Effector memory CD8-positive, alpha-beta T cell (primary cell): ENCODE measurements at regions not wholly inside any gene's neighbourhood (a gene's known extent, or its start where the extent isn't known, plus 50 kb on each side); places are given as distances from the start of the nearest gene placed in this dataset.

Source experiments
- ATAC-seq: fragments of 150-1000 bp; cut with Tn5 transposase; replicated peaks from 2 replicates; pipeline ENCODE4 v1.10.0; 2021; ENCODE audit warnings: mild to moderate bottlenecking, moderate library complexity
- DNase-seq, 3 experiments: peaks; one replicate each; pipeline ENCODE4 v3.0.0; 2021
- H3K27ac Mint-ChIP-seq, 2 donors: one replicate each; pipeline ENCODE4 v1.8.0; 2022; ENCODE audit warnings: mild to moderate bottlenecking in 2 of 2, mixed read lengths in 2 of 2, moderate library complexity in 2 of 2
- H3K27me3 Mint-ChIP-seq, 2 donors: one replicate each; pipeline ENCODE4 v1.8.0; 2022; ENCODE audit warnings: mixed read lengths in 2 of 2
- H3K36me3 Mint-ChIP-seq: one replicate; pipeline ENCODE4 v1.8.0; 2022; ENCODE audit warnings: mild to moderate bottlenecking, moderate library complexity, mixed read lengths; ENCODE audit not compliant: insufficient read depth
- H3K4me1 Mint-ChIP-seq, 2 donors: one replicate each; pipeline ENCODE4 v1.8.0; 2022; ENCODE audit warnings: low read depth in 2 of 2, mixed read lengths in 2 of 2
- H3K4me3 Mint-ChIP-seq, 2 donors: one replicate each; pipeline ENCODE4 v1.8.0; 2022; ENCODE audit warnings: mild to moderate bottlenecking in 2 of 2, mixed read lengths in 2 of 2, moderate library complexity in 2 of 2
- H3K9me3 Mint-ChIP-seq, 2 donors: one replicate each; pipeline ENCODE4 v1.8.0; 2022; ENCODE audit warnings: mixed read lengths in 2 of 2

- no peaks in the 10 kb centered on the region for H3K4me1 Mint-ChIP-seq
- H3K27ac Mint-ChIP-seq, result no peak overlapping the region
- no peaks in the 10 kb centered on the region for H3K36me3 Mint-ChIP-seq
- H3K9me3 Mint-ChIP-seq, result no peaks in the 10 kb centered on the region
- no peaks in the 10 kb centered on the region for H3K27me3 Mint-ChIP-seq
- ATAC-seq (no peak), DNase-seq (no peak)
- no peak overlapping the region for H3K4me3 Mint-ChIP-seq
Measured at GRCh38 chr5:124670722-124671184, 75.7 kb downstream of the ZNF608 start.

- no peak overlapping the region for H3K27ac Mint-ChIP-seq
- H3K9me3 Mint-ChIP-seq, result no peaks in the 10 kb centered on the region
Measured at GRCh38 chr5:124669956-124670721, 76.3 kb downstream of the ZNF608 start.

DNA sequence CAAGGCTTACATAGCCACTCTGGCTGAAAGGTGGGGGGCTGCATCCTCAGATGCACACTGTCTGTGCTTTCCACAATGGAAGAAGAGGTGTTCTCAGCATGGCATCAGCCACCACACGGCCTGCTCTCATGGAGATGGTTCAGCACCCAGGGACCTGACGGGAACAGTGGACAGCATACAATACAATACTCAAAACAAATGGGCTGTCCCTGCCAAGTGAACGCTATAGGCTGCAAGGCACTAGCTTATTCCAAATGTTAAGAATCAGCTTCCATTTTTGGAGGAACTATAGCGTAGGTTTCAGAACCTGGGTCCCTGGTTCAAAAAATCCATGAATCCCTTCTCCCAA is 77.2 kb downstream of the ZNF608 start:
- DNase-seq, result no peak
- Mint-ChIP-seq H3K27me3 (no peaks in the 10 kb centered on the region), H3K27ac (no peak overlapping the region), H3K4me1 (no peaks in the 10 kb centered on the region), H3K4me3 (no peak overlapping the region), H3K9me3 (no peaks in the 10 kb centered on the region), H3K36me3 (no peaks in the 10 kb centered on the region)
- no peak for ATAC-seq

More at GRCh38 chr5:124669956-124670721, 76.3 kb downstream of the ZNF608 start:
- Mint-ChIP-seq H3K4me3 (no peak overlapping the region), H3K27me3 (no peaks in the 10 kb centered on the region), H3K36me3 (no peaks in the 10 kb centered on the region), H3K4me1 (no peaks in the 10 kb centered on the region)
- ATAC-seq (no peak), DNase-seq (no peak)

GRCh38 chr5:124668353-124669299 is 77.8 kb downstream of the ZNF608 start:
- ATAC-seq (no peak), DNase-seq (no peak)
- Mint-ChIP-seq H3K27ac (no peak overlapping the region), H3K27me3 (no peaks in the 10 kb centered on the region), H3K4me3 (no peak overlapping the region), H3K9me3 (no peaks in the 10 kb centered on the region), H3K4me1 (no peaks in the 10 kb centered on the region), H3K36me3 (no peaks in the 10 kb centered on the region)

GRCh38 chr5:124665625-124666024 is 80.8 kb downstream of the ZNF608 start:
- DNase-seq (no peak), ATAC-seq (no peak)
- no peaks in the 10 kb centered on the region for H3K27me3 Mint-ChIP-seq
- H3K9me3 Mint-ChIP-seq, result no peaks in the 10 kb centered on the region
- no peak overlapping the region for H3K4me3 Mint-ChIP-seq
- no peaks in the 10 kb centered on the region for H3K36me3 Mint-ChIP-seq
- no peak overlapping the region for H3K27ac Mint-ChIP-seq
- H3K4me1 Mint-ChIP-seq, result no peaks in the 10 kb centered on the region

DNA sequence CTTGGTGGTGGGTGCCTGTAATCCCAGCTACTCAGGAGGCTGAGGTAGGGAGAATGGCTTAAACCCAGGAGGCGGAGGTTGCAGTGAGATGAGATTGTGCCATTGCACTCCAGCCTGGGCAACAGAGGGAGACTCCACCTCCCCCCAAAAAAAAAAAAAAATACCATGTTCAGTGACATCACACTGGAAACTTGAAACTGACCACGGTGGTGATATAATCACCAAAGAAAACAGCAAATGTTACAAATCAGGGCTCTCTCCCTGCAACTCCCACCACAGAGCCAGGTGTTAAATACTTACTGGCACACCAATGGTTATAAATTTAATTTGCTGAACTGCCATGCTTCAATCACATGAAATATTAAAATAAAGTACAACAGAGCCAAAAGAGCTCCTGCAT is 81.4 kb downstream of the ZNF608 start:
- no peak for DNase-seq
- Mint-ChIP-seq H3K27me3 (no peaks in the 10 kb centered on the region), H3K36me3 (no peaks in the 10 kb centered on the region), H3K9me3 (no peaks in the 10 kb centered on the region), H3K27ac (no peak overlapping the region), H3K4me1 (no peaks in the 10 kb centered on the region), H3K4me3 (no peak overlapping the region)
- ATAC-seq, result no peak

- Mint-ChIP-seq H3K36me3 (no peaks in the 10 kb centered on the region), H3K4me1 (no peaks in the 10 kb centered on the region), H3K27me3 (no peaks in the 10 kb centered on the region), H3K9me3 (no peaks in the 10 kb centered on the region), H3K27ac (no peak overlapping the region), H3K4me3 (no peak overlapping the region)
- ATAC-seq, result no peak
- DNase-seq, result no peak
Measured at GRCh38 chr5:124664287-124664686, 82.2 kb downstream of the ZNF608 start.

GRCh38 chr5:124663101-124663506 is 83.3 kb downstream of the ZNF608 start:
- H3K27ac Mint-ChIP-seq, result no peak overlapping the region
- no peaks in the 10 kb centered on the region for H3K36me3 Mint-ChIP-seq
- no peaks in the 10 kb centered on the region for H3K9me3 Mint-ChIP-seq
- ATAC-seq (no peak), DNase-seq (no peak)
- no peaks in the 10 kb centered on the region for H3K27me3 Mint-ChIP-seq
- H3K4me3 Mint-ChIP-seq, result no peak overlapping the region
- H3K4me1 Mint-ChIP-seq, result peaks cover 0 to 3% of the 10 kb centered on the region in 2 donors

DNA sequence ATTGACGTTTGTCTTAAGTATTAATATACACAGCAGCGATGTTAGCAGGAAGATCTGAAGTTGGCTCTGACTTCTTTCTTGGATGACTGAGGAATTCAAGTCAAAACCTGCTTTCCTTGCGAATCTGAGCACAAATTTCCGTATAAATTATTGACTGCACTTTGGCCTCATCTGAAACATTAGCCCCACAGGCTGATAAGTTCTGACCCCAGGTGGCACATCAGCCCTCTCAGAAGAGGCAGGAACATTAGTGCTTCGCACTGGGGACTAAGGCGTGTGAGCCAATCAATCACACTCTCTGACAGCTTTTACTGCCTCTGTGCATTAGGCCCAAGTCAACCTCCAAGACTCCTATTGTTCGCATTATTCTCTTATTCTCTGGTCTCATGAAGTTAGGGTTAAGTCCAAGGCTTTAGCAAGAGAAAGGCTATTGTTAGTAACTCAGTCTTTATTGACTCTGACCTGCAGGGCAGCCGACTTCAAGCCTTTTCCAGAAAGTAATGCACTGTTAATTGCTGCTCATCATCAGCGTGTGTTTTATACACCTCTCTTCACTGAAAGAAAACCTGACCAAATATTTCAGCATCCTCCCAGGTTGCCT is 84.2 kb downstream of the ZNF608 start:
- ATAC-seq (no peak), DNase-seq (no peak)
- H3K4me3 Mint-ChIP-seq, result no peak overlapping the region
- peaks cover 0 to 3% of the 10 kb centered on the region in 2 donors for H3K4me1 Mint-ChIP-seq
- H3K27me3 Mint-ChIP-seq, result no peaks in the 10 kb centered on the region
- no peaks in the 10 kb centered on the region for H3K36me3 Mint-ChIP-seq
- no peak overlapping the region for H3K27ac Mint-ChIP-seq
- H3K9me3 Mint-ChIP-seq, result no peaks in the 10 kb centered on the region

GRCh38 chr5:124661317-124662141 is 84.9 kb downstream of the ZNF608 start:
- no peak for ATAC-seq
- no peaks in the 10 kb centered on the region for H3K9me3 Mint-ChIP-seq
- H3K36me3 Mint-ChIP-seq, result no peaks in the 10 kb centered on the region
- H3K27ac Mint-ChIP-seq, result no peak overlapping the region
- H3K4me3 Mint-ChIP-seq, result no peak overlapping the region
- DNase-seq, result no peak
- no peaks in the 10 kb centered on the region for H3K27me3 Mint-ChIP-seq
- H3K4me1 Mint-ChIP-seq, result peaks cover 0 to 3% of the 10 kb centered on the region in 2 donors

DNA sequence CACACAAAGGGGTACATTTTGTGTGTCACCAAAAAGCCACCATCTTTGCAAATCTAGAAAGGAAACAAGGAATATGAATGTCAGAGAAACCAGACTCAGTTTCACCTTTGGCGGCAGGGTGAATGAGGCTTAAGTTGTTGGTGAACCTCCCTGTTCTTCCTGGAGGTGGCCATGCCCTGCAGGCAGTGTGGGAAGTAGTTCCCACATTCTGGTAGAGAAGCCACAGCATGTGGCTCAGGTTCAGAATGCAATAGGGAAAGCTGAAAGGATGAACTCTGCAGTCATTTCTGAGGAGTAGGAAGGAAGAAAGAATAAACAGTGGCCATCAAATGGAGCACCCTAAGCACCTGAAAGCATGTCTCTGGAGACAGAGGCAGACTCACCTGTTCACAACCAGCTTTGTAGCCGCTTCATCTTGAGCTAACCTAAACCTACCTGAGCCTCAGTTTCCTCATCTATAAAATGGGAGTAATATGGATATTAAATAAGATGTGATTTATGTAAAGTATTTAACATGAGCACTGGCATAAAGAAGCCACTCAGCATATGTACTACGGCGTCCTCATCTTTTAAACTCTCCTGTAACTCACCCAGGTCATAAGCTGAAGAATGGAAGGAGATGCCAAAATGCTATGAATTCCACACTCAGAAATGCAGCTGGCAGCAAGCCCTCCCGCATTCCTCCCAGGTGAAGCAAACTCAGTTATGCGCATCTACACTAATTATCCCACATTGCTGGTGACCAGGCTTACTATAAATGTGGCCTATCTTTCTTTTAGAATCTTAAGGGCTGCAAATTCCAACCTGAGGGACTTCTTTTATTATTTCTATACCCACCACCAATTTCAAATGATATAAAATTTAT is 86.0 kb downstream of the ZNF608 start:
- Mint-ChIP-seq H3K36me3 (no peaks in the 10 kb centered on the region), H3K9me3 (no peaks in the 10 kb centered on the region), H3K4me1 (peaks cover 0 to 3% of the 10 kb centered on the region in 2 donors), H3K27ac (no peak overlapping the region), H3K4me3 (no peak overlapping the region), H3K27me3 (no peaks in the 10 kb centered on the region)
- ATAC-seq (no peak), DNase-seq (no peak)

- ATAC-seq, result no peak
- H3K27ac Mint-ChIP-seq, result no peak overlapping the region
- no peak for DNase-seq
- peaks cover 0 to 3% of the 10 kb centered on the region in 2 donors for H3K4me1 Mint-ChIP-seq
- no peak overlapping the region for H3K4me3 Mint-ChIP-seq
- H3K27me3 Mint-ChIP-seq, result no peaks in the 10 kb centered on the region
- no peaks in the 10 kb centered on the region for H3K36me3 Mint-ChIP-seq
- H3K9me3 Mint-ChIP-seq, result no peaks in the 10 kb centered on the region
Measured at GRCh38 chr5:124659798-124660197, 86.6 kb downstream of the ZNF608 start.
